Memory B cell (primary cell): ENCODE measurements at regions not wholly inside any gene's neighbourhood (a gene's known extent, or its start where the extent isn't known, plus 50 kb on each side); places are given as distances from the start of the nearest gene placed in this dataset.
"Not testable (repeated sequence)": the region's sequence is repeated elsewhere in the genome, so short reads cannot be mapped to it uniquely, and the experiment has no call there.

ENCODE experiments used
- ATAC-seq: fragments of 150-1000 bp; cut with Tn5 transposase; 2 replicates; pipeline ENCODE4 v1.10.0; 2021; ENCODE audit warnings: low read depth, mild to moderate bottlenecking, moderate library complexity
- DNase-seq, 2 donors: peaks; one replicate each; pipeline ENCODE4 v3.0.0; 2022; ENCODE audit warnings: low spot score in 2 of 2
- H3K27ac Mint-ChIP-seq: one replicate; pipeline ENCODE4 v1.8.0; 2022; ENCODE audit warnings: mild to moderate bottlenecking, moderate library complexity, mixed read lengths
- H3K27me3 Mint-ChIP-seq: one replicate; pipeline ENCODE4 v1.8.0; 2022; ENCODE audit warnings: mixed read lengths
- H3K36me3 Mint-ChIP-seq: one replicate; pipeline ENCODE4 v1.8.0; 2022; ENCODE audit warnings: mild to moderate bottlenecking, mixed read lengths
- H3K4me1 Mint-ChIP-seq: one replicate; pipeline ENCODE4 v1.8.0; 2022; ENCODE audit warnings: mixed read lengths
- H3K4me3 Mint-ChIP-seq: one replicate; pipeline ENCODE4 v1.8.0; 2022; ENCODE audit warnings: mild to moderate bottlenecking, moderate library complexity, mixed read lengths
- H3K9me3 Mint-ChIP-seq: one replicate; pipeline ENCODE4 v1.8.0; 2022; ENCODE audit warnings: mixed read lengths

- Mint-ChIP-seq H3K9me3 (no peaks in the 10 kb centered on the region), H3K4me1 (no peaks in the 10 kb centered on the region), H3K27ac (no peak overlapping the region), H3K36me3 (no peaks in the 10 kb centered on the region), H3K27me3 (peaks cover 2% of the 10 kb centered on the region), H3K4me3 (no peak overlapping the region)
- ATAC-seq (no peak), DNase-seq (no peak)
Measured at GRCh38 chr16:82302042-82302727, 132.2 kb upstream of the MPHOSPH6 start.

- no peaks in the 10 kb centered on the region for H3K9me3 Mint-ChIP-seq
- ATAC-seq (no peak), DNase-seq (no peak)
- H3K4me1 Mint-ChIP-seq = no peaks in the 10 kb centered on the region
- no peak overlapping the region for H3K4me3 Mint-ChIP-seq
- H3K36me3 Mint-ChIP-seq = no peaks in the 10 kb centered on the region
- no peak overlapping the region for H3K27ac Mint-ChIP-seq
- peaks cover 2% of the 10 kb centered on the region for H3K27me3 Mint-ChIP-seq
Measured at GRCh38 chr16:82301146-82301755, 131.2 kb upstream of the MPHOSPH6 start.

GRCh38 chr16:82300374-82300951 is 130.4 kb upstream of the MPHOSPH6 start:
- H3K4me3 Mint-ChIP-seq = no peak overlapping the region
- H3K27me3 Mint-ChIP-seq = peaks cover 2% of the 10 kb centered on the region
- no peaks in the 10 kb centered on the region for H3K9me3 Mint-ChIP-seq
- DNase-seq = no peak
- no peaks in the 10 kb centered on the region for H3K4me1 Mint-ChIP-seq
- H3K36me3 Mint-ChIP-seq = no peaks in the 10 kb centered on the region
- no peak overlapping the region for H3K27ac Mint-ChIP-seq
- ATAC-seq = no peak

GRCh38 chr16:82298472-82298871 is 128.4 kb upstream of the MPHOSPH6 start:
- peaks cover 2% of the 10 kb centered on the region for H3K27me3 Mint-ChIP-seq
- H3K27ac Mint-ChIP-seq = no peak overlapping the region
- H3K4me3 Mint-ChIP-seq = no peak overlapping the region
- no peaks in the 10 kb centered on the region for H3K4me1 Mint-ChIP-seq
- no peaks in the 10 kb centered on the region for H3K36me3 Mint-ChIP-seq
- no peaks in the 10 kb centered on the region for H3K9me3 Mint-ChIP-seq
- ATAC-seq = no peak
- no peak for DNase-seq

- DNase-seq (no peak), ATAC-seq (no peak)
- no peaks in the 10 kb centered on the region for H3K36me3 Mint-ChIP-seq
Measured at GRCh38 chr16:82295290-82296201, 125.5 kb upstream of the MPHOSPH6 start.

GRCh38 chr16:82293671-82294070 is 123.6 kb upstream of the MPHOSPH6 start:
- Mint-ChIP-seq H3K4me1 (no peaks in the 10 kb centered on the region), H3K4me3 (no peak overlapping the region), H3K27ac (no peak overlapping the region), H3K9me3 (peaks cover 4% of the 10 kb centered on the region), H3K36me3 (no peaks in the 10 kb centered on the region), H3K27me3 (no peaks in the 10 kb centered on the region)
- ATAC-seq = no peak
- DNase-seq = no peak

More at GRCh38 chr16:82295290-82296201, 125.5 kb upstream of the MPHOSPH6 start:
- H3K9me3 Mint-ChIP-seq = no peaks in the 10 kb centered on the region
- no peak overlapping the region for H3K27ac Mint-ChIP-seq
- H3K27me3 Mint-ChIP-seq = no peaks in the 10 kb centered on the region
- H3K4me3 Mint-ChIP-seq = no peak overlapping the region
- no peaks in the 10 kb centered on the region for H3K4me1 Mint-ChIP-seq

GRCh38 chr16:82287937-82288336 is 117.9 kb upstream of the MPHOSPH6 start:
- Mint-ChIP-seq H3K27me3 (peaks cover 1% of the 10 kb centered on the region), H3K4me3 (no peak overlapping the region), H3K9me3 (peaks cover 4% of the 10 kb centered on the region), H3K4me1 (peaks cover 1% of the 10 kb centered on the region), H3K27ac (no peak overlapping the region), H3K36me3 (no peaks in the 10 kb centered on the region)
- DNase-seq (no peak), ATAC-seq (no peak)

GRCh38 chr16:82282662-82283061 is 112.6 kb upstream of the MPHOSPH6 start:
- H3K36me3 Mint-ChIP-seq = no peaks in the 10 kb centered on the region
- no peak overlapping the region for H3K4me3 Mint-ChIP-seq

GRCh38 chr16:82281544-82281943 is 111.5 kb upstream of the MPHOSPH6 start:
- Mint-ChIP-seq H3K36me3 (no peaks in the 10 kb centered on the region), H3K27ac (no peak overlapping the region)
- ATAC-seq = no peak

More at GRCh38 chr16:82282662-82283061, 112.6 kb upstream of the MPHOSPH6 start:
- peaks cover 9% of the 10 kb centered on the region for H3K4me1 Mint-ChIP-seq
- no peaks in the 10 kb centered on the region for H3K9me3 Mint-ChIP-seq
- ATAC-seq = no peak
- H3K27ac Mint-ChIP-seq = no peak overlapping the region
- no peak for DNase-seq
- H3K27me3 Mint-ChIP-seq = peaks cover 1% of the 10 kb centered on the region

GRCh38 chr16:82280867-82281266 is 110.8 kb upstream of the MPHOSPH6 start:
- no peak for DNase-seq
- peaks cover 9% of the 10 kb centered on the region for H3K4me1 Mint-ChIP-seq
- no peak overlapping the region for H3K4me3 Mint-ChIP-seq
- no peaks in the 10 kb centered on the region for H3K9me3 Mint-ChIP-seq
- ATAC-seq = peak; percentile 50
- no peaks in the 10 kb centered on the region for H3K27me3 Mint-ChIP-seq
- no peaks in the 10 kb centered on the region for H3K36me3 Mint-ChIP-seq
- no peak overlapping the region for H3K27ac Mint-ChIP-seq

More at GRCh38 chr16:82281544-82281943, 111.5 kb upstream of the MPHOSPH6 start:
- no peaks in the 10 kb centered on the region for H3K9me3 Mint-ChIP-seq
- H3K4me1 Mint-ChIP-seq = peaks cover 9% of the 10 kb centered on the region
- DNase-seq = no peak
- H3K27me3 Mint-ChIP-seq = peaks cover 1% of the 10 kb centered on the region
- H3K4me3 Mint-ChIP-seq = no peak overlapping the region

- H3K9me3 Mint-ChIP-seq, H3K36me3 Mint-ChIP-seq, ATAC-seq, H3K27me3 Mint-ChIP-seq, H3K27ac Mint-ChIP-seq, H3K4me3 Mint-ChIP-seq, DNase-seq, H3K4me1 Mint-ChIP-seq: not testable (repeated sequence)
Measured at GRCh38 chr16:82275349-82275748, 105.3 kb upstream of the MPHOSPH6 start.

- Mint-ChIP-seq H3K27ac (no peak overlapping the region), H3K36me3 (no peaks in the 10 kb centered on the region), H3K9me3 (peaks cover 4% of the 10 kb centered on the region), H3K4me1 (peaks cover 2% of the 10 kb centered on the region), H3K27me3 (peaks cover 8% of the 10 kb centered on the region), H3K4me3 (no peak overlapping the region)
- ATAC-seq = no peak
- DNase-seq = no peak
Measured at GRCh38 chr16:82271636-82272035, 101.6 kb upstream of the MPHOSPH6 start.

- not testable (repeated sequence) for H3K9me3 Mint-ChIP-seq, H3K36me3 Mint-ChIP-seq, H3K4me3 Mint-ChIP-seq, H3K4me1 Mint-ChIP-seq, ATAC-seq, DNase-seq, H3K27ac Mint-ChIP-seq, H3K27me3 Mint-ChIP-seq
Measured at GRCh38 chr16:82267675-82268074, 97.7 kb upstream of the MPHOSPH6 start.

GRCh38 chr16:82265809-82266208 is 95.8 kb upstream of the MPHOSPH6 start:
- peaks cover 4% of the 10 kb centered on the region for H3K9me3 Mint-ChIP-seq
- no peak for ATAC-seq
- no peak overlapping the region for H3K27ac Mint-ChIP-seq
- H3K4me3 Mint-ChIP-seq = no peak overlapping the region
- no peaks in the 10 kb centered on the region for H3K36me3 Mint-ChIP-seq
- peaks cover 2% of the 10 kb centered on the region for H3K4me1 Mint-ChIP-seq
- DNase-seq = no peak
- peaks cover 2% of the 10 kb centered on the region for H3K27me3 Mint-ChIP-seq
